ENCODE measurements at regions not wholly inside any gene's neighbourhood (a gene's known extent, or its start where the extent isn't known, plus 50 kb on each side); places are given as distances from the start of the nearest gene placed in this dataset.
"Not testable (repeated sequence)": the region's sequence is repeated elsewhere in the genome, so short reads cannot be mapped to it uniquely, and the experiment has no call there.

GRCh38 chr10:106384496-106384895 lies 780.0 kb downstream of the SORCS1 start:
- no peak for DNase-seq (ENCODE audit: low spot score)

- no peak for DNase-seq (ENCODE audit: low spot score)
These were observed 783.8 kb downstream of the SORCS1 start for GRCh38 chr10:106380706-106381105.

- DNase-seq (ENCODE audit: low spot score) = no peak
These were observed 786.3 kb downstream of the SORCS1 start for GRCh38 chr10:106378251-106378650.

- DNase-seq (ENCODE audit: low spot score) = no peak
These were observed 793.8 kb downstream of the SORCS1 start for GRCh38 chr10:106370751-106371150.

GRCh38 chr10:106360870-106361269 lies 803.6 kb downstream of the SORCS1 start:
- DNase-seq (ENCODE audit: low spot score) = peak; percentile 59

- DNase-seq (ENCODE audit: low spot score) = peak; percentile 8
These were observed 809.1 kb downstream of the SORCS1 start for GRCh38 chr10:106355450-106355849.

GRCh38 chr10:106348933-106349332 lies 815.6 kb downstream of the SORCS1 start:
- no peak for DNase-seq (ENCODE audit: low spot score)

GRCh38 chr10:106347547-106347946 lies 817.0 kb downstream of the SORCS1 start:
- no peak for DNase-seq (ENCODE audit: low spot score)

GRCh38 chr10:106343539-106343938 lies 821.0 kb downstream of the SORCS1 start:
- DNase-seq (ENCODE audit: low spot score) = not testable (repeated sequence)

GRCh38 chr10:106341356-106341755 lies 823.1 kb downstream of the SORCS1 start:
- DNase-seq (ENCODE audit: low spot score) = no peak

- no peak for DNase-seq (ENCODE audit: low spot score)
These were observed 826.0 kb downstream of the SORCS1 start for GRCh38 chr10:106338486-106338885.

- DNase-seq (ENCODE audit: low spot score) = no peak
These were observed 827.6 kb downstream of the SORCS1 start for GRCh38 chr10:106336874-106337273.

- no peak for DNase-seq (ENCODE audit: low spot score)
These were observed 836.8 kb downstream of the SORCS1 start for GRCh38 chr10:106327747-106328146.

- DNase-seq (ENCODE audit: low spot score) = no peak
These were observed 843.6 kb downstream of the SORCS1 start for GRCh38 chr10:106320876-106321275.

GRCh38 chr10:106320078-106320477 lies 844.4 kb downstream of the SORCS1 start:
- no peak for DNase-seq (ENCODE audit: low spot score)

GRCh38 chr10:106317554-106317953 lies 847.0 kb downstream of the SORCS1 start:
- no peak for DNase-seq (ENCODE audit: low spot score)

- DNase-seq (ENCODE audit: low spot score) = no peak
These were observed 851.5 kb downstream of the SORCS1 start for GRCh38 chr10:106313041-106313440.

- no peak for DNase-seq (ENCODE audit: low spot score)
These were observed 852.4 kb downstream of the SORCS1 start for GRCh38 chr10:106312087-106312486.

GRCh38 chr10:106311590-106311989 lies 852.9 kb downstream of the SORCS1 start:
- no peak for DNase-seq (ENCODE audit: low spot score)

- no peak for DNase-seq (ENCODE audit: low spot score)
These were observed 853.9 kb downstream of the SORCS1 start for GRCh38 chr10:106310596-106310995.

- no peak for DNase-seq (ENCODE audit: low spot score)
These were observed 855.1 kb downstream of the SORCS1 start for GRCh38 chr10:106309376-106309775.

GRCh38 chr10:106308284-106308683 lies 856.2 kb downstream of the SORCS1 start:
- no peak for DNase-seq (ENCODE audit: low spot score)

- DNase-seq (ENCODE audit: low spot score) = no peak
These were observed 860.5 kb downstream of the SORCS1 start for GRCh38 chr10:106304056-106304455.

GRCh38 chr10:106302961-106303360 lies 861.5 kb downstream of the SORCS1 start:
- DNase-seq (ENCODE audit: low spot score) = no peak

- no peak for DNase-seq (ENCODE audit: low spot score)
These were observed 863.4 kb downstream of the SORCS1 start for GRCh38 chr10:106301146-106301545.

Data from AG20443 (cell line).